ENCODE measurements at regions not wholly inside any gene's neighbourhood (a gene's known extent, or its start where the extent isn't known, plus 50 kb on each side); places are given as distances from the start of the nearest gene placed in this dataset.

- H3K4me3 ChIP-seq (ENCODE audit: low read depth, low read length): no peak overlapping the region
- TF ChIP-seq CTCF (IDR thresholded peaks at IDR 0.05; ENCODE audit: low read depth, low read length): no peak
Observed at GRCh38 chr1:188669728-188670382, 1807.8 kb downstream of the BRINP3 start.

GRCh38 chr1:188670837-188671236, 1806.8 kb downstream of the BRINP3 start:
- TF ChIP-seq CTCF (IDR thresholded peaks at IDR 0.05; ENCODE audit: low read depth, low read length): no peak
- H3K4me3 ChIP-seq (ENCODE audit: low read depth, low read length): no peak overlapping the region

DNA sequence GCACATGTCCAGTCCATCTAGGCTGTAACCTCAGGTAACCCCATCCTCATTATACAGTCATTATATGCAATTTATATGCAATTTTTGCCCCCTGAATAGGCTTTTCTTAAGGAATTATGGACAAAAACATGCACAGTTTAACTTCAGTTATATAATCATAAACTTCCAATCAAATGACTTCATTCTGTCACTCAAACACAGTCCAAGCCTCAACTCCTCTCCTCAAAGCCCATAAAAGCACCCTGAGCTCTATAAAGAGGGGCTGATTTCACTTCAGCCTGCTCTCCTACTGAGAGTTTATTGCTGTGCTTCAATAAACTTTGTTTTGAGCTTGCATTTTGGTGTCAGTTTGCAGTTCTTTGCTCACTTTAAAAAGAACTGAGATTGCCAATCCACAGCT, 1805.5 kb downstream of the BRINP3 start:
- no peak overlapping the region for H3K4me3 ChIP-seq (ENCODE audit: low read depth, low read length)
- no peak for TF ChIP-seq CTCF (IDR thresholded peaks at IDR 0.05; ENCODE audit: low read depth, low read length)

- TF ChIP-seq CTCF (IDR thresholded peaks at IDR 0.05; ENCODE audit: low read depth, low read length): no peak
- no peak overlapping the region for H3K4me3 ChIP-seq (ENCODE audit: low read depth, low read length)
Observed at GRCh38 chr1:188689542-188689941, 1788.1 kb downstream of the BRINP3 start.

DNA sequence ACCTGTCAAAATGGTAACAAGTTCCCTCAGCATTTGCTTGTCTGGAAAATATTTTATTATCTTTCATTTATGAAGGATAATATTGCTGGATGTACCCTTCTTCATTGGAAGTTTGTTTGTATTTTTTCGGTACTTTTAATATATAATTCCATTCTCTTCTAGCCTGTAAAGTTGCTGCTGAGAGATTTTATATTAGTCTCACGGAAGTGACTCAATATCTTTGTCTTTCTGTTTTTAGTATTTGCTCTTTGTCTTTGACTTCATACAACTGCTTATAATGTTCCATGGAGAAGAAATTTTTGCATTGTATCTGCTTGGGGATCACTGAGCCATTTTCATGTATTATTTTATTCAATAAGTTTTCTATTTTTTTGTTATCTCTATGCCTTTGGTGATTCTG, 1777.5 kb downstream of the BRINP3 start:
- H3K4me3 ChIP-seq (ENCODE audit: low read depth, low read length): no peak overlapping the region
- no peak for TF ChIP-seq CTCF (IDR thresholded peaks at IDR 0.05; ENCODE audit: low read depth, low read length)

GRCh38 chr1:188706742-188707141, 1770.9 kb downstream of the BRINP3 start:
- no peak overlapping the region for H3K4me3 ChIP-seq (ENCODE audit: low read depth, low read length)
- TF ChIP-seq CTCF (IDR thresholded peaks at IDR 0.05; ENCODE audit: low read depth, low read length): no peak

GRCh38 chr1:188708795-188709535, 1768.7 kb downstream of the BRINP3 start:
- no peak overlapping the region for H3K4me3 ChIP-seq (ENCODE audit: low read depth, low read length)
- no peak for TF ChIP-seq CTCF (IDR thresholded peaks at IDR 0.05; ENCODE audit: low read depth, low read length)

Measured in WI38 (cell line).